DMS153 (cell line): ENCODE measurements at regions not wholly inside any gene's neighbourhood (a gene's known extent, or its start where the extent isn't known, plus 50 kb on each side); places are given as distances from the start of the nearest gene placed in this dataset.
A peak's percentile ranks its signal among the peaks of the same experiment; 100 is the strongest.
"Not testable (repeated sequence)": the region's sequence is repeated elsewhere in the genome, so short reads cannot be mapped to it uniquely, and the experiment has no call there.

Source experiments
- DNase-seq: peaks from one replicate; lab custom pipeline; 2025; lab: John Stamatoyannopoulos, UW

DNA sequence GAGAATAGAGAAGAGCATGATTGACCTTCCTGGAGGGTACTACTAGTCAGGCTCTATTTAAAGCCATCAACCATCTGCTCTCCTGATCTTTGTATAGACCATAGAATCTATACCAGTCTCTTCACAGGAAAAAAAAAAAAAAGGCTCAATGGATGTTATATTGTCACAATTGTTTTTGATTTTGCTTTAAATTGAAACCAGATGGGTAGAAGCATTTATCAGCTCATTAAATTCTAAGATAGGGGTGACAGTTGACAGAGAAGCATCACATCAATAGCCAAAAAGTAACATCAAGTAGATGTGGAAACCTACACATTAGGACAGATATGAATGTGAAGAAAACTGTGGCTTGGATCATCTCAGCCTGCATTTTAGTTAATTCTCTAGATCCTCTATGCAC lies 558.9 kb upstream of the MBL2 start:
- no peak for DNase-seq

DNA sequence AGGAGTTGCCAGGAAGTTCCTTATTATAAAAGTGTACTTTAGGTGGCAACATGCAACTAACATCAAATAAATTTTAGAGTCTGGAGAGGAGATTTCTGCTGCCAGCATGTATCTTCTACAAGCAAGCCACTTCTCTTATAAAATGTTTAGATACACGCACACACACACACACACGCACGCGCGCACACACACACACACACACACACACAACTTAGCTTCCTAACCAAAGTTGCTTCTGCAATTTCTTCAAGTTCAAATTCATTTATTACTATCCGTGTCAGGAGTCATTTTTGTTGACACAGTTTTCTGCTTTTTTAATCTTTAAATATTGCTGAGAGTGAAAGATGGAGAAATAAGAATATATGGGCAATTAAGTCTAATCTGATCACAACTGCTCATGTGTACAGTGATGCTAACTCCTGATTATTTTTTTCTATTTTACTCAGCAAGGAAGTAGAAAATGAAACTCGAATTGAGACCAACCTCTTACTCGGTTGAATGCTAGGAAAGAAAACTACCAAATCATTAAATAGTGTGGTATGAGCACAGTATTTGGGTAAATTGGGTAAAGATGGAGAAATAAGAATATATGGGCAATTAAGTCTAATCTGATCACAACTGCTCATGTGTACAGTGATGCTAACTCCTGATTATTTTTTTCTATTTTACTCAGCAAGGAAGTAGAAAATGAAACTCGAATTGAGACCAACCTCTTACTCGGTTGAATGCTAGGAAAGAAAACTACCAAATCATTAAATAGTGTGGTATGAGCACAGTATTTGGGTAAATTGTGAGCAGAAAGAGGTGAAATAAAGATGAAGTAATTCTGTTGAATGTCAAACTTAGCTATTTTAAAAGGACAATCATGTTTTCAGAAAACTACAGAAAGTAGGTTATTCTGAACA lies 554.1 kb upstream of the MBL2 start:
- not testable (repeated sequence) for DNase-seq

DNA sequence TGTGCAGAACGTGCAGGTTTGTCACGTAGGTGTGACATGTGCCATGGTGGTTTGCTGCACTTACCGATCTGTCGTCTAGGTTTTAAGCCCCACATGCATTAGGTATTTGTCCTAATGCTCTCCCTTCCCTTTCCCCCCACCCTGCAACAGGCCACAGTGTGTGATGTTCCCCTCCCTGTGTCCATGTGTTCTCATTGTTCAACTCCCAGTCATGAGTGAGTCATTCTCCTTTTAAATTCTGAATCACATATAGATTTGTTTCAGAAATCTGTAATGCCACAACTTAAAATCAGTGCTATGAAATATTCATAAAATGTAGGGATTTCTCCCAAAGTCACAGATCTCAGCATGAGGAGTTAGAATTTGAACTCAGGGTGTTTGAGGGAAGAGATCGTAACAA lies 552.5 kb upstream of the MBL2 start:
- no peak for DNase-seq

DNA sequence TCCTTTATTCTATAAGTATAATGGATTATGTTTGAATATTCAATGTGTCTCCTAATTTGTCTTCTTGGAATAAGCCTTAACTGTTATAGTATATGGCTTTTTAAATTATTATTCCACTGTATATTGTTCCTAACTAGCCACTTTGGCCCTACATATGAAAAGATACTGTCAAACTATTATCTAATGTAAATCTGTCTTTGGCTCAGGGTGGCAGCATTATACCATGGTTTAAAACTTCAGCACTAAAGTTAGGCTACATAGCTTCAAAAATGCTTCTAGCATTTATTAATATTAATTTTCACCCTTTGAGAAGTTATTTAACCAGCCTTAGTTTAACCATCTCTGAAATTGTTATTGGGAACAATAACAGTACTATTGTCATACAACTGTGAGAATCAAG lies 543.1 kb upstream of the MBL2 start:
- no peak for DNase-seq

DNA sequence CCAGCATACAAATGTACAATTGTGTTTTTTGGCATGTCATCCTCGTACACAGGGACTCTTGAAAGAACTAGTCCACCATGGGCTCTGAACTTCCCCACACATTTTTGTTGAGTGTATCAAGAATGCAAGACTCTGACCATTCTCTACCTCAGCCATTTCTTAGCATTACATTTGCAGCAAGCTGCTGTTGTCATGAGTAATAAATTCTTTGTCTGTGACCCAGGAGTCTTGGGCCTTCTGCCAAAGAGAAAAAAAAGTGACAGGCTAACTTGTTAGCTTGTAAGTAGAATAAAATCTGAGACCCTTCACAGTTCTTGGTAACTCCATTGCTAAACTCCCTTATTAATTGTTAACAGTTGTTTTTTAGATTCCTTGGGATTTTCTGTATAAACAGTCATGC lies 542.3 kb upstream of the MBL2 start:
- DNase-seq: no peak

DNA sequence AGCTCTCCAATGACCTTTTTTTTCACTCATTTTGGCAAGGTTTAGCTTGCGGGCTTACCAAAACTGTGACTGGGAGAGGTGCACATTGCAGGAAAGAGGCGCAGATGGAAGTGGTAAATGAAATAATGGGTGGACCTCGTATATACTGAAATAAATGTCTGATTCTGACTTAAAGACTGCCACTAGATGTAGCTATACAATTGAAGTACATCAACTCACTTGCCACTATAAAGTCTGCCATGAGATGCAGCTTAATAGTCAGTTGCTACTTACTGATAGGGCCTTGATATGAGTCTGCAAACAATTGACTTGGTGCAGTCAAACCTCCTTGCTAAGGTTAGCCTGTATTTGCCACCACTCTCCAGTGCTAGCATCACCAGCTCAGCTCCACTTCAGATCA lies 525.9 kb upstream of the MBL2 start:
- DNase-seq: no peak

DNA sequence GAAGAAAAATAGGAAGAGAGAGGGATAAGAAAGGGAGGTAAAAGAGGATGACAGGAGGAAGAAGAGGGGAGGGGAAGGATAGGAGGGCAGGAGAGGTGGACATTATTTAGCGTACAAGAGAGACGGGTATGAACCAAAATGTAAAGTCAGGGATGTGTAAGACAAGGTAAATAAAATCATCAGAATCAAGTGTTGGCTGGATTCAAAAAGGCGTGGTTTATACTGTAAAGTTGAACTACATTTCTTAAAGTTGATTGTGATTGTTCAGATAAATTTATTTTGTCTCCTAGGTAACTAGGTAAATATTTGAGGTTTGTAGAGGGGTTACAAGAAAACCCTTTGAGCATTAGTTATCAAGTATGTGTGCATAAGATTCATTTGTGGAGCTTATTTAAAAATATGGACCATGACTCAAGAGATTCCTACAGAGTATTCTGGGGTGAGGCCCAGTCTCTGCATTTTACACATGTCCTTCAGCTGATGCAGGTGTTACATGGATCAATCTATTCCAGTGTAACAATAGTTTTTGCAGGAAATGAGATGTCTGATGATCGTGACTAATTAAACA lies 512.1 kb upstream of the MBL2 start:
- no peak for DNase-seq

DNA sequence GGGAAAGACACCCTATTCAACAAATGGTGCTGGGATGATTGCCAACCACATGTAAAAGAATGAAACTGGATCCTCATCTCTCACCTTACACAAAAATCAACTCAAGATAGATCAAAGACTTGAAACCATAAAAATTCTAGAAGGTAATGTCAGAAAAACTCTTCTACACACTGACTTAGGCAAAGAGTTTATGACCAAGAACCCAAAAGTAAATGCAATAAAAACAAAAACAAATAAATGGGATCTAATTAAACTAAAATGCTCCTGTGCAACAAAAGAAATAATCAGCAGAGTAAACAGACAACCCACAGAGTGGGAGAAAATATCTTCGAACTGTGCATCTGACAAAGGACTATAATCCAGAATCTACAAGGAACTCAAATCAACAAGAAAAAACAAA lies 504.2 kb upstream of the MBL2 start:
- DNase-seq: no peak

DNA sequence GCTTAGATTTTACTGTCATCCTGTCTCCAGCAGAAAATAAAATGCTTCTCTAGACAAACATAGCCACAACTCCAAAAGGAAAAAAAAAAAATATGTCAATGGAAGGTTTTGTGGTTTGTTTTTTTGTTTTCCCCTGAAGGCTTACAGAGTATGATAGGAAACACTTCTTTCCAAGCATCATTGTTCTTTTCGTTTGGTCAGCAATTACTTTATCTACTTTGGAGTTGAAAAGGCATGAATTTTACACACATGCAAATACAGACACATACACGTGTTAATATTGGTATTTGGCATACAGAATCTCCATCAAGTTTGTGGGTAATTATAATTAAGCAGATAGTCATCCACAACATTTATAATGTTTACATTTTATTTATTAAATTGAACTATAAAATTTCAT lies 496.9 kb upstream of the MBL2 start:
- DNase-seq: no peak

DNA sequence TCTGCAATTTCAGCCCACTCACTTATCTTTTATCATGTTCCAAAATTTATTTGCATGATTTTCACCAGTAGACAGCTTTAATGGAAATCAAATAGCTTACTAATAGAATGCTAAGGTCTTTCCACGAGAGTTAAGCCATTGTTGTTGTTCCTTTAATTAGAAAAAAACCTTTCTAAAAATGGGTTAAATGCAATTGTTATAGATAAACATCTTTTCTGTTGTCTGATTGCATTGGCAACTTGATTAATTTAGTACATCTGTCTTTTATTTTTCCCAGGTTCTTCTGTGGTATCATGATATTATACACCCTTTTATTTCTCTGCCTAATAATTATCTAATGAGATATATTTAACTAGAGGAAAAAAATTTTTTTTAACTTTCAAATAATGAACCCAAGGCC lies 487.6 kb upstream of the MBL2 start:
- DNase-seq: no peak

DNA sequence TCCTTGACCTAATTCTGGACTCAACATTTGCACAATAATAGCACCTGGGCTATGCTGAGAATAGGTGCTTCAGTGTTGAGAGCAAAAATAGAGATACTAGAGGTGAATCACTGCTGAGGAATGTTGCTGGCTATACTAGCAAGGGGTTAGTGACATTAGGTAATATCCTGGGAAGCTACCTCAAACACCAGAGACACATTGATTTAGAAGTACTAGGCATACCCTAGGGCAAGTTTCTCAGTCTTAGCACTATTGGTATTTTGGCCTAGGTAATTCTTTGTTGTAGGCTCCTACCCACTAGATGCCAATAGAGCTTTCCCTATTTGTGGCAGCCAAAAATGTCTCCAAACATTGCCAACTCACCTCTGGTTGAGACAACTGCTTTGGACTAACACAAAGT lies 484.0 kb upstream of the MBL2 start:
- DNase-seq: no peak

DNA sequence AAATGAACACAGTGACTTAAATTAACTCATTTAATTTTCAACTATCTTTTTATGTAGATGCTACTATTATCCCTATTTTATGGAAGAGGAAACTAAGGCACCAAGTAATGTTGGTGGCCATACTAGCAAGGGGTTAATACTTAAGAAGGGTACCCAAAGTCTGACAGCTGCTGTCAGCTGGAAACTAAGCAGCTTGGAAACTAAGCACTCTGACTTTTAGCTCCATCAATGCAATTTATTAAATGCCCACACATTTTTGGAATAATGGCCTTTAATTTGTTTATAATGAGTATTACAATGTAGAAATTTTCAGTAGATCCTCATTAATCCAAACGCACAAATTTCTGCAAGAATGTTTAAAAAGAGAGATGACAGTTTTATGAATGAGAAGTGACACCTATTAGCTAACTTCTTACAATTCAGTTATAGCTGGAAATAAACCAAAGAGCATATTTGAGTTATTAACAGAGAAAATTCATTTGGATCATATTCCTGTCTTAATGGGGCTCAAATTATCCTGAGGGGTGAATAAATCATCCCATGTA lies 483.1 kb upstream of the MBL2 start:
- DNase-seq: no peak

DNA sequence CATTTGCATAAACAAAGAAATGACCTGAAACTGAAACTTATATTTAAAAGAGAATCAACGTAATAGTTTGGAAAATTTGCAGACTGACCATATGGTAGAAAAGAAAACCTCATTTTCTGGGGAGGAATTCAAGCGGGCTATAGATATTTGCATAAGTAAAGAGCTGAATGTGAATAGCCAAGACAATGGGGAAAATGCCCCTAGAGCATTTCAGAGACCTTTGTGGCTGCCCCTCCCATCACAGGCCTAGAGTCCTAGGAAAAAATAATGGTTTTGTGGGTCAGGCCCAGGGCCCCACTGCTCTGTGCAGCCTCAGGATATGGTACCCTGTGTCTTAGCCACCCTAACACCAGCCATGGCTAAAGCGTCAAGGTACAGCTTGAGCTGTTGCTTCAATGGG lies 480.6 kb upstream of the MBL2 start:
- DNase-seq: no peak

DNA sequence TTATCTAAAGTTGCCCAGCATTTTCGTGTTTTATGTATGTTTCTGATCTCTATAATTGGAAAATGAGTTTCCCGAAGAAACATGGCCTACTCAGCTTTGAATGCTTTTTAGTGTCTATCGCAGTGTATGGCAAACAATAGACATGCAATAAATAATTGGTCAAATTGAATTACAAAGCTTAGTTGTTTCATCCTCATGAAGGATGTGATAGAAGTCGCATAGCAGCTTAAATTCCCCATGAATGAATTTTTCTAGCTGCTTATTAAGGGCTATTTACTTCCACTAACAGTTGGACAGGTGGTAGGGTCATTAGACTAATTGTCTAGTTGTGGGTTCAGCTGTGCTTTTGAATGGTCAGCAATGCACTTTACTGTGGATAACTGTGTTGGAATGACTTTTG lies 467.3 kb upstream of the MBL2 start:
- DNase-seq: no peak

DNA sequence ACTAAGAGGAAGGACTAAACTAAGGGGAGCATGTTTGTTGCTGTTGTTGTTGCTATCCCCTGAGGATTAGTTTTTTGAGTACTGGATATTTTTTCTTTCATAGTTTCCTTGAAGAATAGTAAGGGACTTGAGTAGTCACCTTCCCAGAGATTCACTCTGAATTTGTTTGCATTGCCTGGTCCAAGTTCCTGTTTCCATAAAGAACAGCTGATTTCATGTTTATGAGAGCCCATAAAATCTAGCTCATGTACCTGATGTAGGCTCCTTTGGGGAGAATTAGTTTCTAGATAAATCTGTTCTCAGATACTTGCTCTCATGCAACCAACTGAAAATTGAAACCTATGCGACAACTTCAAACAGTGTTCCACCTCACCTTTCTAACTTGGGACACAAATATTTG lies 464.4 kb upstream of the MBL2 start:
- DNase-seq: no peak

DNA sequence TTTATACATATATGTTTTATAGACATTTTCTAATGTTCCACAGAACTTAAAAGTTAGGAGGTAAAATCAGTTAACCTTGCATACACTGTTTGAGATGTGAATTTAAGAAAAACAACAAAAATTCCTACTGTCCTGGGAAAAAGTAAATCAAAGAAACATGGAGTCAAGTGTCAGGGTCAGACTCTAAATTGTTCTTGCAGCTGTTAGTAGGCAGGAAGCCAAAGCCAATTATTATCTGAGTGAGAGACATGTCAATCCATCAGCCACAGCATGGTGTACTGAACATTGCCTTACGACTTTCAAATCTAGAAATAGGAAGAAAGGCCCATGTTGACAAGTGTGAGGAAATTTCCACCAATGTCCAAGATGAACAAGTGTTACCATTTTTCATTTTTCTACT lies 461.2 kb upstream of the MBL2 start:
- DNase-seq: no peak

DNA sequence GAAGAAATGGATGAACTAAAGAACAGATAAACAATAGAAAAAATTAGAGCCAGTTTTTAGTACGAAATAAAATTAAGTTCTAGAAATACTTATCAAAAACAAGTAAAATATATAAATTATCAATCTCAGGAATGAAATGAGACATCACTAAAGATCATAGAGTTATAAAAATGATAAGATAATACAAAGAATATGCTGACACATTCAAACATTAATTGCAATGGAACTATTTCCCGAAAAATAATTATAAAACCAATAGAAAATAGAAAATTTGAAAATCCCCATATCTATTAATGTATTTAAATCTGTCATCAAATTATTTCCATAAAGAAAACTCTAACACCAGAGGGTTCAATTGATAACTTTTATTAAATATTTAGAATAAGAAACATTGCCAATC lies 458.1 kb upstream of the MBL2 start:
- DNase-seq: no peak

DNA sequence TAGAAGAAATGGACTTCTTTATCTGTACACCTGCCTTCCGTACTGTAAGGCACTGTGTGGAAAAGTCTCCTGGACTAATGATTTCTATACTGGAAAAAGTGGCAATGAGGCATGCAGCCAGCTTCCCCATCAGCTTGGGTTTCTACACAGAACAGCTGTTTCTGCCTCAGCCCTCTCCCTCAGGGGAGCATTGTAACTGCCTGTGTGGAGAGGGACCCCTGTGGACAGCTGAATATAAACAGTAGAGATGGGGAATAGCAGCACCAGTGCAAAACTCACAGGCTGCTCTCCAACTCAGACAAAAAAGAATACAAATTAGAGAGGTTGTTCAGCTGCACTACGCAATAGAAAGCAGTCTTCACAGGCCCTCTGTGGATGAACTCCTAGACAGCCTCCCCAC lies 451.3 kb upstream of the MBL2 start:
- DNase-seq: no peak

DNA sequence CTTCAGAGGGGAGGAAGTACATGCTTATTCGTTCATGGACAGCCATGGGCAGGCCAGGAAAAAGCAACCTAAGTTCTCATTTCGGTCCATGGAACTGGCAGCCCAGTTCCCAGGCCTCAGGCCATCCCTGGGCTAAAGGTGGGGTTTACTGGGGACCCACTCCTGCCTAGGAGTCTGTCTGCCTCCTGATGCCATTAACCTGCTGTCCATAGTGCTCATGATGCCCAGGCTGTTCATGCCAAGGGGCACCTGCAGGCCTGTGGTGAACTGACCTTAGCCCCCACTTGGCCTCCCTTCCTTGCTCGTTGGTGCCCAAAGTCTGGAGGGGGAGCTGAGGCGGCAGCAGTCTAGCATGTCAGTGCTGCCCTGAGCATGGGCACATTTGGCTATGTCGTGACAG lies 450.2 kb upstream of the MBL2 start:
- no peak for DNase-seq

DNA sequence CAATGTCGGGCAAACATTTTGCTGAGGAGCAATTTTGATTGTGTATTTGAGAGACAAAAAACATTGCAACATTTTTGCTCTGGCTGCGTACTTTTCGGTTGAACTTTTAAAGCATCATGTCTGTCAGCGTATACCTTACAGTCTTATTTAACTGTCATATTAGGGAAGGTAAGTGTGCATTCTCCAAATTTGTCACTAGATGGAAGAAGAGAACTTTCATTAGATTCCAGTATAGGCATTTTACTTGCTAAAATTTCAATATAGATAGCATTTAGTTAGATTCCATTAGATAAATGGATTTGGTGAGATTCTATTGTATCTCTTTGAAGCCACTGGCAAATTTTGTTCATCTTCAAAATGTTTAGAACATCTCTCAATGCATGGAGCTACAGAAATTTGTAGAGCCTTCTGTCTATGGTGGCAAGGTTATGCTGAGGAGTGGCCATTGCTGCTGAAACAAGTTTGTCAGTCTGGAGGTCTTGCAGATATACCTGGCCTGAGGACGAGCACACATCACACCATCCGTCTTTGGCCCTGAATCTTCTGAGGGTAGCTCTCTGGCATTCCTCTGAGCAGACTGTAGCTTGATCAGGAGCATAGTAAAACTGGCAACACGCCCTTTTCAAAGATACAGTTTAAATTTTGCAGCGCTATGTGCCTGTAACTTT lies 437.5 kb upstream of the MBL2 start:
- peak; percentile 0 for DNase-seq

DNA sequence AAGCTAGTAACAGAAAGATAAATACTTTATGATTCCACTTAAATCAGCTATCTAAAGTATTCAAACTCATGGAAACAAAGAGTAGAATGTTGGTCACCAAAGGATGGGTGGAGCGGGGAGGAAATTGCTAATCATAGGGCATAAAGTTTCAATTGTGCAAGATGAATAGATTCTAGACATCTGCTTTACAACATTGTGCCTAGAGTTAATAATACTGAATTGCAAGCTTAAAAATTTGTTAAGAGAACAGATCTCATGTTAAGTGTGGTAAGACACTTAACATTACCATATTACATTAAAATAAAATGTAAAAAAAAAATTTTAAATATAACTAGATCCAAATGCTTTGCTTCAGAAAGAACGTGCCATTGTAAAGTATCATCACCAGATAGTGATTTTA lies 411.1 kb upstream of the MBL2 start:
- DNase-seq: no peak

DNA sequence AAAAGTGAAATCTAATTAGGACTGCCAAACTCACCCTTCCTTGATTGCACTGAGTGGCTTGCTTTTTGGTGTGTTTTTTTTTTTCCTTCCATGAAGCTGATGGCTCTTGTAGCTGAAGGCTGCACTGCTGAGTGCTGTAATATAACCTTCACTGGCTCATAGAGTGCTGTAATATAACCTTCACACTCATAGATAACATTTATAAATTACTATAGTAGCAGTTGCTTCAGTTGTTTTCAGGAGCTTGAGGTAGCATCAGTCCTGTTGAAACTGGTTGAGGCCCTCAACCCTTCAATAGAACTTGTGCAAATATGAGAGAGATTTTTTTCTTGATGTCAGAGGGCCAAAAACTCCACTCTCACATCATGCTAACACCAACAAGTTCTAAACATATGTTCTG lies 404.9 kb upstream of the MBL2 start:
- no peak for DNase-seq

DNA sequence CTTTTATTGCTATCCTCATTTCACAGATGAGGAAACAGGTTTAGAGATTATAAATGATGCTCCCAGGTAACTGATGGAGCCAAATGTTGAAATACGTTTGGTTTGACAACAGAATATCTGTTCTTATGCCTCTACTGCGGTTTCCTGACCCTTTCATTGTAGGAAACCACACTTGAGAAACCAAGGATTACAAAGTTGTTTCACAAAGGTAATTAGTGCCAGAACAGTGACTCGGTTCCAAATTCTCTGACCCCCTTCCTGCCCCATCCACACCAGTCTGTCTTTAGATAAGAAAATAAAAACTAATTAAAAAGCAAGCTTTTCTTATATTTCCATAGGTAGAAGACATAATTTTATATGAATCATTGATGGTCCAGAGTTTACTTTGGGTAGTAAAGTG lies 393.7 kb upstream of the MBL2 start:
- DNase-seq: no peak
